Skeletal muscle tissue (tissue), 3 donors: ENCODE measurements at regions not wholly inside any gene's neighbourhood (a gene's known extent, or its start where the extent isn't known, plus 50 kb on each side); places are given as distances from the start of the nearest gene placed in this dataset.
A peak's percentile ranks its signal among the peaks of the same experiment; 100 is the strongest.

Source experiments
- H3K27ac ChIP-seq: one replicate; pipeline ENCODE4 v1.7.0; 2013; ENCODE audit warnings: mild to moderate bottlenecking, low read depth, low read length, inconsistent platforms
- H3K27me3 ChIP-seq, 3 donors: one replicate each; pipeline ENCODE4 v1.7.0; 2013; ENCODE audit warnings: low read length in 3 of 3; ENCODE audit not compliant: control insufficient read depth in 3 of 3, insufficient read depth in 3 of 3
- H3K36me3 ChIP-seq, 3 donors: one replicate each; pipeline ENCODE4 v1.7.0; 2013; ENCODE audit warnings: low read length in 3 of 3; ENCODE audit not compliant: control insufficient read depth in 3 of 3, insufficient read depth in 3 of 3
- H3K4me1 ChIP-seq, 3 donors: one replicate each; pipeline ENCODE4 v1.7.0; 2013; ENCODE audit warnings: low read length in 3 of 3, mild to moderate bottlenecking in 3 of 3; ENCODE audit not compliant: control insufficient read depth in 3 of 3, insufficient read depth in 3 of 3
- H3K4me3 ChIP-seq, 3 donors: one replicate each; pipeline ENCODE4 v1.7.0; 2013; ENCODE audit warnings: low read length in 3 of 3
- H3K9ac ChIP-seq, 3 donors: one replicate each; pipeline ENCODE4 v1.7.0; 2013; ENCODE audit warnings: low read length in 3 of 3, mild to moderate bottlenecking in 3 of 3, moderate library complexity in 2 of 3, low read depth in 1 of 3
- H3K9me3 ChIP-seq, 3 donors: one replicate each; pipeline ENCODE4 v1.7.0; 2013; ENCODE audit warnings: low read length in 3 of 3; ENCODE audit not compliant: control insufficient read depth in 3 of 3
- donor health status: Osteomylitis.

GRCh38 chr1:232891071-232891470 is 59.3 kb upstream of the NTPCR start:
- Histone ChIP-seq H3K4me3 (peak overlapping the region in 1 of 3 donors; percentile 44), H3K4me1 (peaks cover 3 to 23% (median 8%) of the 10 kb centered on the region in 3 donors), H3K9ac (peak overlapping the region in 2 of 3 donors; percentile 1 to 3), H3K27me3 (no peaks in the 10 kb centered on the region), H3K27ac (peak overlapping the region; percentile 81), H3K36me3 (no peaks in the 10 kb centered on the region), H3K9me3 (peaks cover 0 to 2% (median 0%) of the 10 kb centered on the region in 3 donors)

DNA sequence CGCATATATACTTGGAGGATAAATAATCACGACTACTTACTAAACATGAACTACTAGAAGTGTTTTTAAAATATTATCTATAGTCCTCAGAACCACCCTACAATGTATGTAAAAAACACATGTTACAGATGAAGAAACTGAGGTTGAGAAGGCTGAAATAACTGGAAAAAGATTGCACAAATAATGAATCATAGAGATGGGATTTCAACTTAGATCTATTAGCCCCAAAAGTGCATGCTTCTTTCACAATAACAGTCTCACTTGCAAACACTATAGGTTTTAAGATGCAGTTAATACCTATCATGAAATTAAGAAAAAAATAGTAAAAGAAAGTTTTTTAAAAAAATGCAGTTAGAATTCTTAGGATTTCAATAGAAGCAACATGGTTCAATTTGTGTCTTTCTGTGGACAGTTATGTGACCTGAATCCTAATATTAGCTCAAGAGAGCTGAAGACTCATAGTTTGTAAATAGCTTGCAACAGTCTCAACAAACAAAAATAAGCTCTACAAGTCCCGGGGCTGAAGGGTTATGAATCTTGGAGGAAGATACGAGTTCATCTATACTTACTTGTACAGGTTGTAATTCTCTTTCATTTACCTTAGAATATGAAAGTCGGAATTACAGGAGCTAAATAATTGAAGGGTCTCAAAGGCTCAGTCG is 58.6 kb upstream of the NTPCR start:
- Histone ChIP-seq H3K27me3 (no peaks in the 10 kb centered on the region), H3K4me3 (no peak overlapping the region), H3K27ac (peak overlapping the region; percentile 81), H3K9me3 (peaks cover 0 to 2% (median 0%) of the 10 kb centered on the region in 3 donors), H3K9ac (peak overlapping the region in 1 of 3 donors; percentile 15), H3K36me3 (no peaks in the 10 kb centered on the region), H3K4me1 (peaks cover 3 to 23% (median 8%) of the 10 kb centered on the region in 3 donors)

DNA sequence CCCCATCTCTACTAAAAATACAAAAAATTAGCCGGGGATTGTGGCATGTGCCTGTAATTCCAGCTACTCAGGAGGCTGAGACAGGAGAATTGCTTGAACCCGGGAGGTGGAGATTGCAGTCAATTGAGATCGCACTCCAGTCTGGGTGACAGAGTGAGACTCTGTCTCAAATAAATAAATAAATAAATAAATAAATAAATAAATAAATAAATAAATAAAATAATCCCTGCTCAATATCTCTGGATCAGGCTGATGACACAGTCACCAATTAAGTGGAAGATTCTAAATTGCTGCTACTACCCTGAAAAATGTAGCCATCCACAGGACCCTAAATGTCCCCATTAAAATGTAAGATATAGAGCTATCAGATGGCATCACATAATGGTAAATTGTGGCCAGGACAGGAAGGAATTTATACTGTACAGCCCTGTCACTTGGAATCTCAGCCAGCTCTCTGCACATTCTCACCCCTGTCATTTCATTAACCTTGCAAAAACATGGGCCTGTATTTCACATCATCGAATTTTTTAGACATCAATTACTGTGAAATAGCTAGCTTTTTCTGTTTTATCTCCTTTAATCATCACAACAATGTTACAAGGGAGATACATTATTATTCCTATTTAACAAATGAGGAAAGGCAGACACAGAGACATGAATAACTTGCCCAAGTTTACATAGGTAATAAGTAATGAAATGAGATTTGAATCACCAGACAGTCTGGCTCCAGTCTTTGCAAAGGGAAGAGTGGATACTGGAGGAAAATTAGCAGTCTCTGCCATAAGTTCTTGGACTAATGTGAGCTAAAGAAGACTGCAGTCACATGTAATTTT is 56.7 kb upstream of the NTPCR start:
- no peak overlapping the region for H3K9ac ChIP-seq

DNA sequence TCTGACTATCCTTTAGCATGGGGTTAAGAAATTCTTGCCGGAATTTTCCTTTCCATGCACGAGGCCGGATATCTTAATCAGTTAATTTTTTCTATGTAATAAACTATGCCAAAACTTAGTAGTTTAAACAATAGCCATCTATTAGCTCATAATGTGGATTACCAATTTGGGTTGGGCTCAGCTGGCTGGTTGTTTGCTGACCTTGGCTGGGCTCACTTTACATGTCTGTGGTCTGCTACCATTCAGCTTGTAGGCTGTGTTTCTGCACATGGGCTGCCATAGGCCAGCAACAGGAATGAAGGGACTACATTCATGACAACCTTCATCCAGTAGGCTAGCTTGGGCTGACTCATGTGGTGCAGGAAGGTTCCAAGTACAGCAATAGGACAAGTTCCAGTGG is 56.0 kb upstream of the NTPCR start:
- Histone ChIP-seq H3K9me3 (peaks cover 0 to 2% (median 0%) of the 10 kb centered on the region in 3 donors), H3K4me1 (peaks cover 12 to 38% (median 20%) of the 10 kb centered on the region in 3 donors), H3K4me3 (no peak overlapping the region), H3K27me3 (no peaks in the 10 kb centered on the region), H3K9ac (no peak overlapping the region), H3K27ac (no peak overlapping the region), H3K36me3 (no peaks in the 10 kb centered on the region)

More for the DNA sequence above, 56.7 kb upstream of the NTPCR start:
- Histone ChIP-seq H3K27me3 (no peaks in the 10 kb centered on the region), H3K4me1 (peaks cover 5 to 31% (median 13%) of the 10 kb centered on the region in 3 donors), H3K27ac (no peak overlapping the region), H3K36me3 (no peaks in the 10 kb centered on the region), H3K9me3 (peaks cover 0 to 2% (median 0%) of the 10 kb centered on the region in 3 donors), H3K4me3 (no peak overlapping the region)

GRCh38 chr1:232897949-232898465 is 52.4 kb upstream of the NTPCR start:
- peaks cover 0 to 2% (median 0%) of the 10 kb centered on the region in 3 donors for H3K9me3 ChIP-seq
- peaks cover 27 to 42% (median 32%) of the 10 kb centered on the region in 3 donors for H3K4me1 ChIP-seq
- no peaks in the 10 kb centered on the region for H3K27me3 ChIP-seq
- H3K27ac ChIP-seq: no peak overlapping the region
- no peak overlapping the region for H3K4me3 ChIP-seq
- H3K9ac ChIP-seq: no peak overlapping the region
- H3K36me3 ChIP-seq: no peaks in the 10 kb centered on the region

DNA sequence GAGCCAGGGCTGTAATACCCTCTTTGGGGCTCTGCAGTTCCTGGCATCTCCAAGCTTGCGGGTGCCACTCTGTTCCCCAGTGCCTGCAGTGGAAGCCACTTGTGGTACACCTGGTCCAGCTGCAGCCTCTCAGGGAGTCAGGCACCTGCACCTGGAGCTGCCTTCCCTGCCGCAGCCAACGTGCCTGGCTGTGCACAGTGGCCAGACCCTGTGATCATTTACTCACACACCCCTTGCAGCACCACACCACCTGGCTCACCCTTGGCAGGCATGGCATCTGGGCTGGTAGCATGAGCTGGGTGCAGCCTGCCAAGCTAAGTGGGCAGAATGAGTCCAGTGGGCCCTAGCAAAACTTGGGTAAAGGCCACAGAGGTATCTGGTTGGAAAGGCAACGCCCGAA is 51.1 kb upstream of the NTPCR start:
- H3K27me3 ChIP-seq: no peaks in the 10 kb centered on the region
- no peak overlapping the region for H3K27ac ChIP-seq
- H3K4me3 ChIP-seq: no peak overlapping the region
- H3K9me3 ChIP-seq: peaks cover 0 to 2% (median 0%) of the 10 kb centered on the region in 3 donors
- no peaks in the 10 kb centered on the region for H3K36me3 ChIP-seq
- H3K9ac ChIP-seq: no peak overlapping the region
- peaks cover 27 to 42% (median 32%) of the 10 kb centered on the region in 3 donors for H3K4me1 ChIP-seq

- no peaks in the 10 kb centered on the region for H3K9me3 ChIP-seq
- peaks cover 27 to 42% (median 32%) of the 10 kb centered on the region in 3 donors for H3K4me1 ChIP-seq
- no peak overlapping the region for H3K27ac ChIP-seq
- H3K4me3 ChIP-seq: no peak overlapping the region
- no peaks in the 10 kb centered on the region for H3K27me3 ChIP-seq
- H3K9ac ChIP-seq: no peak overlapping the region
- no peaks in the 10 kb centered on the region for H3K36me3 ChIP-seq
Observed at GRCh38 chr1:232899839-232900238, 50.6 kb upstream of the NTPCR start.
